ENCODE measurements at regions not wholly inside any gene's neighbourhood (a gene's known extent, or its start where the extent isn't known, plus 50 kb on each side); places are given as distances from the start of the nearest gene placed in this dataset.

- no peaks in the 10 kb centered on the region for H3K9me3 Mint-ChIP-seq
- no peaks in the 10 kb centered on the region for H3K36me3 Mint-ChIP-seq
- no peak overlapping the region for H3K27ac Mint-ChIP-seq
- H3K27me3 Mint-ChIP-seq: peaks cover 30% of the 10 kb centered on the region
- no peak for DNase-seq (ENCODE audit: extremely low spot score, unreplicated experiment)
- no peak overlapping the region for H3K4me3 Mint-ChIP-seq
- no peak for TF ChIP-seq CTCF (conservative IDR thresholded peaks at IDR 0.05)
- peaks cover 34% of the 10 kb centered on the region for H3K4me1 Mint-ChIP-seq (ENCODE audit: unreplicated experiment)
These were observed 74.2 kb upstream of the MED9 start for GRCh38 chr17:17402558-17402957.

DNA sequence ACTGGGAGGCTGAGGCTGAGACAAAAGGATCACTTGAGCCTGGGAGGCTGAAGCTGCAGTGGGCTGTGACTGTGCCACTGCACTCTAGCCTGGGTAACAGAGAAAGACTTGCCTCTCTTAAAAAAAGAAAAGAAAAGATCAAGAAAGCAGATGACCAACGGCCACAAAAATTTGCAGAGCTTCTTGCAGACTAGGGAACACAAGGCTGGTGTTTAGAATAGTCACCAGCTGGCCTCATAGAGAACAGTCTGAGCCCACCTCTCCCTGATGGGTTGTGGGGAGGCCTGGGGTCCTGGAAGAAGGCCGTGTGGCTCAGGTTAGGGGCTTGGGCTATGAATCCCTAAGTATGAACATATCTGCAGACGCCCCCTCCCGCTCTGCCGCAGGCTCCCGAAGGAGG lies 73.7 kb upstream of the MED9 start:
- H3K4me1 Mint-ChIP-seq (ENCODE audit: unreplicated experiment): peaks cover 34% of the 10 kb centered on the region
- H3K36me3 Mint-ChIP-seq: no peaks in the 10 kb centered on the region
- peaks cover 30% of the 10 kb centered on the region for H3K27me3 Mint-ChIP-seq
- TF ChIP-seq CTCF (conservative IDR thresholded peaks at IDR 0.05): no peak
- H3K27ac Mint-ChIP-seq: no peak overlapping the region
- H3K9me3 Mint-ChIP-seq: no peaks in the 10 kb centered on the region
- H3K4me3 Mint-ChIP-seq: no peak overlapping the region
- DNase-seq (ENCODE audit: extremely low spot score, unreplicated experiment): no peak

DNA sequence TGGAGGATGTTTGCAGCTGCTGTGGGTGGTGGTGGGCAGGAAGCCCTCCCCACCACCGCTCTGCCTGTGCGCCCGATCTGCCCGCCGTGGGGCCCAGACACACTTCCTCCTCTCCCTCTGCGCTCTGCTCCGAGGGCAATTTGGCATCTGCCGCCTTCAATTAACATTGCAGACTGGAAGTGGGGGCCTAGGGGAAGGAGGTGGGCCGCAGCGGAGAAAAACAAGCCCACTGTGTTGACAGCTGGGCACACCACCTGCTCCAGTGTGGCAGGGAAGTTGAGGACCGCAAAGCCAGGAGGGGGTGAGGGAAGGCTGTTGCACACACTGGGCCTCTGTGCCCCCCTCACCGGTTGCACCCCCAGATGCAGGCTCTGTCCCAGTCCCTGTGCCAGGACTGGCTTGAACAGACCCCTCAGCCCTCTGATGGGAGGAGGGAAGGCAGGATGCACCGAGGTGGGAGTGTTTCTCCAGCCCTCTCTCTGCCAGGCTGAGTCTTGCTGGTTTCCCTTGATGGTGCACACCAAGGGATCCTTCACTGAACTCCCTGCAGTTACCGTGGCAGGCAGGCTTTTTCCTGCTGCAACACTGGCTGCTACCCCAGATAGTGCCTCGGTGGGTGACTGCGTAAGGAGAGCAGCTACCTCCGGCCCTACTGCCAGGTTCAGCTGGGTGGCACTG lies 72.8 kb upstream of the MED9 start:
- H3K4me1 Mint-ChIP-seq (ENCODE audit: unreplicated experiment): peaks cover 28% of the 10 kb centered on the region
- no peak for DNase-seq (ENCODE audit: extremely low spot score, unreplicated experiment)
- H3K4me3 Mint-ChIP-seq: no peak overlapping the region
- H3K9me3 Mint-ChIP-seq: no peaks in the 10 kb centered on the region
- H3K27me3 Mint-ChIP-seq: peaks cover 30% of the 10 kb centered on the region
- H3K36me3 Mint-ChIP-seq: no peaks in the 10 kb centered on the region
- H3K27ac Mint-ChIP-seq: no peak overlapping the region
- no peak for TF ChIP-seq CTCF (conservative IDR thresholded peaks at IDR 0.05)

GRCh38 chr17:17405673-17406072 lies 71.1 kb upstream of the MED9 start:
- Mint-ChIP-seq H3K9me3 (no peaks in the 10 kb centered on the region), H3K4me1 (ENCODE audit: unreplicated experiment) (peaks cover 22% of the 10 kb centered on the region), H3K27ac (no peak overlapping the region), H3K4me3 (no peak overlapping the region), H3K27me3 (peaks cover 23% of the 10 kb centered on the region), H3K36me3 (no peaks in the 10 kb centered on the region)
- DNase-seq (ENCODE audit: extremely low spot score, unreplicated experiment): no peak
- TF ChIP-seq CTCF (conservative IDR thresholded peaks at IDR 0.05): no peak

GRCh38 chr17:17406225-17406624 lies 70.6 kb upstream of the MED9 start:
- H3K27ac Mint-ChIP-seq: no peak overlapping the region

More at GRCh38 chr17:17406225-17406624, 70.6 kb upstream of the MED9 start:
- Mint-ChIP-seq H3K9me3 (no peaks in the 10 kb centered on the region), H3K4me3 (no peak overlapping the region), H3K4me1 (ENCODE audit: unreplicated experiment) (peaks cover 18% of the 10 kb centered on the region), H3K27me3 (peaks cover 23% of the 10 kb centered on the region), H3K36me3 (no peaks in the 10 kb centered on the region)
- TF ChIP-seq CTCF (conservative IDR thresholded peaks at IDR 0.05): no peak
- DNase-seq (ENCODE audit: extremely low spot score, unreplicated experiment): no peak
